ENCODE measurements at regions not wholly inside any gene's neighbourhood (a gene's known extent, or its start where the extent isn't known, plus 50 kb on each side); places are given as distances from the start of the nearest gene placed in this dataset.

DNA sequence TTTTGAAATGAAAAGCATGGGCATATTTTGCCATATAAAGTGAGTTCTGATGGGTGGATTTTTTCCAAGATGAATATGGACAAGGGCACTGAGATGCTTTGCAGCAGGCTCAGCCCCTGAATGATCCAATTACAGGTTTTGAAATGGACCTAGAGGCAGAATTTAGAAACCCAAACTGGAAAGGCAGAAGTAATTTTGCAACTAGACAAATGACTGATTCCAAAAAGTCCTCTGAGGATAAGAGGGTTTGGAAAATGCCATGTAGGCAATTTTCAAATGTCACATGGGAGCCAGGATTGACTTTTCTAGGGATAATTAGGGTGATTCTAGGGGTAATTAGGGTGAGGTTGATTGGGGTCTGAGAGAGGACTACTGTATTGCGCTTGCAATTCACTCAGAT, 148.9 kb upstream of the ZNF648 start:
- TF ChIP-seq, protein P1, sequence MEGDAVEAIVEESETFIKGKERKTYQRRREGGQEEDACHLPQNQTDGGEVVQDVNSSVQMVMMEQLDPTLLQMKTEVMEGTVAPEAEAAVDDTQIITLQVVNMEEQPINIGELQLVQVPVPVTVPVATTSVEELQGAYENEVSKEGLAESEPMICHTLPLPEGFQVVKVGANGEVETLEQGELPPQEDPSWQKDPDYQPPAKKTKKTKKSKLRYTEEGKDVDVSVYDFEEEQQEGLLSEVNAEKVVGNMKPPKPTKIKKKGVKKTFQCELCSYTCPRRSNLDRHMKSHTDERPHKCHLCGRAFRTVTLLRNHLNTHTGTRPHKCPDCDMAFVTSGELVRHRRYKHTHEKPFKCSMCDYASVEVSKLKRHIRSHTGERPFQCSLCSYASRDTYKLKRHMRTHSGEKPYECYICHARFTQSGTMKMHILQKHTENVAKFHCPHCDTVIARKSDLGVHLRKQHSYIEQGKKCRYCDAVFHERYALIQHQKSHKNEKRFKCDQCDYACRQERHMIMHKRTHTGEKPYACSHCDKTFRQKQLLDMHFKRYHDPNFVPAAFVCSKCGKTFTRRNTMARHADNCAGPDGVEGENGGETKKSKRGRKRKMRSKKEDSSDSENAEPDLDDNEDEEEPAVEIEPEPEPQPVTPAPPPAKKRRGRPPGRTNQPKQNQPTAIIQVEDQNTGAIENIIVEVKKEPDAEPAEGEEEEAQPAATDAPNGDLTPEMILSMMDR (IDR thresholded peaks at IDR 0.05) = no peak
- no peak for TF ChIP-seq POLR2A (IDR thresholded peaks at IDR 0.05)
